ENCODE measurements at regions not wholly inside any gene's neighbourhood (a gene's known extent, or its start where the extent isn't known, plus 50 kb on each side); places are given as distances from the start of the nearest gene placed in this dataset.
A peak's percentile ranks its signal among the peaks of the same experiment; 100 is the strongest.

GRCh38 chr5:128895122-128895521 lies 70.2 kb upstream of the SLC27A6 start:
- no peak for DNase-seq
- no peak overlapping the region for H3K27ac ChIP-seq
- H3K4me3 ChIP-seq (replicated peaks in 1 of 3), result no peak overlapping the region
- no peaks in the 10 kb centered on the region for H3K4me1 ChIP-seq
- no peaks in the 10 kb centered on the region for H3K27me3 ChIP-seq
- intact Hi-C loops (cut with DNase I), result no loop called here
- no peaks in the 10 kb centered on the region for H3K36me3 ChIP-seq
- TF ChIP-seq CTCF (IDR thresholded peaks at IDR 0.05) (no peak), POLR2A (IDR thresholded peaks at IDR 0.05) (no peak)
- H3K9me3 ChIP-seq, result no peaks in the 10 kb centered on the region

GRCh38 chr5:128896675-128897074 lies 68.6 kb upstream of the SLC27A6 start:
- Histone ChIP-seq H3K4me3 (replicated peaks in 1 of 3) (no peak overlapping the region), H3K4me1 (no peaks in the 10 kb centered on the region), H3K36me3 (no peaks in the 10 kb centered on the region), H3K27ac (no peak overlapping the region), H3K27me3 (no peaks in the 10 kb centered on the region), H3K9me3 (no peaks in the 10 kb centered on the region)
- no peak for DNase-seq
- intact Hi-C loops (cut with DNase I), result no loop called here
- no peak for TF ChIP-seq CTCF (IDR thresholded peaks at IDR 0.05)
- TF ChIP-seq POLR2A (IDR thresholded peaks at IDR 0.05), result no peak
- 93 to 94% methylated on average over 2 of the region's 2 CpGs for WGBS, 2 donors

- Histone ChIP-seq H3K27me3 (no peaks in the 10 kb centered on the region), H3K36me3 (no peaks in the 10 kb centered on the region), H3K4me3 (replicated peaks in 1 of 3) (no peak overlapping the region), H3K27ac (no peak overlapping the region), H3K9me3 (no peaks in the 10 kb centered on the region), H3K4me1 (no peaks in the 10 kb centered on the region)
- DNase-seq, result no peak
- intact Hi-C loops (cut with DNase I), result no loop called here
- WGBS, 2 donors, result 62 to 64% methylated on average over 5 of the region's 5 CpGs
- no peak for TF ChIP-seq POLR2A (IDR thresholded peaks at IDR 0.05)
- no peak for TF ChIP-seq CTCF (IDR thresholded peaks at IDR 0.05)
These were observed 61.7 kb upstream of the SLC27A6 start for GRCh38 chr5:128903550-128903949.

- no peaks in the 10 kb centered on the region for H3K27me3 ChIP-seq
- TF ChIP-seq CTCF (IDR thresholded peaks at IDR 0.05), result no peak
- no peak for TF ChIP-seq POLR2A (IDR thresholded peaks at IDR 0.05)
- H3K9me3 ChIP-seq, result no peaks in the 10 kb centered on the region
- intact Hi-C loops (cut with DNase I), result no loop called here
- 69 to 72% methylated on average over 3 of the region's 3 CpGs for WGBS, 2 donors
- DNase-seq, result no peak
- no peaks in the 10 kb centered on the region for H3K4me1 ChIP-seq
- H3K4me3 ChIP-seq (replicated peaks in 1 of 3), result no peak overlapping the region
- H3K27ac ChIP-seq, result no peak overlapping the region
- no peaks in the 10 kb centered on the region for H3K36me3 ChIP-seq
These were observed 60.3 kb upstream of the SLC27A6 start for GRCh38 chr5:128904805-128905567.

DNA sequence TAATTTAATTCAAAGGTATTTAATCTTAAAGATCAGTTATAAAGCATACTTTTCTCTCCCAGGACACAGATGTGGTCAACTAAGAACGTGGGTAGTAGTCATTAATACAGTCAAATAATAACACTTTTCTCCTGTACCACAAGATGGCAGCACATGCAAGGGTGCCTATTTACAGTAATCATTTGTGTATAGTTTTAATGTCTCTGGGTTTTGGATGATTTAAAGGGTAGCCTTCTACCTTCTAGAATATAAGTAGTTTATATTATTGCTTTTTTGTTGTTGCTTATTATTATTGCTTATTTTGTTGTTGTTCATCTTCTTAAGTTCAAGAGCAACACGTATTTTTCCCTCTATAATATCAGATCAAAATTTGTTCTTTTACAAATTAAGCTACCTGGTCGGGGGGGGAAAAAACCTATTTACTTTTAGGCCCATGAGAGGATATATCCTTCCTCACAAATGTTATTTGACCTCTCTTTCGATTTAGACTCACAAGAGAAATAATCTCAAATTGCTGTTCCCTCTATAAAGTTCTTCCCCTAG lies 59.6 kb upstream of the SLC27A6 start:
- intact Hi-C loops (cut with DNase I), result no loop called here
- Histone ChIP-seq H3K4me3 (replicated peaks in 1 of 3) (no peak overlapping the region), H3K9me3 (no peaks in the 10 kb centered on the region), H3K27me3 (no peaks in the 10 kb centered on the region), H3K36me3 (no peaks in the 10 kb centered on the region), H3K4me1 (no peaks in the 10 kb centered on the region), H3K27ac (no peak overlapping the region)
- WGBS, 2 donors, result 29 to 44% methylated on average over 4 of the region's 4 CpGs
- TF ChIP-seq CTCF (IDR thresholded peaks at IDR 0.05) (peak; percentile 22 to 84 (median 56)), POLR2A (IDR thresholded peaks at IDR 0.05) (no peak)
- DNase-seq, result peak; percentile 4 to 34

Measured in thyroid gland (tissue), 4 donors.